HG03460 (cell line): ENCODE measurements at regions not wholly inside any gene's neighbourhood (a gene's known extent, or its start where the extent isn't known, plus 50 kb on each side); places are given as distances from the start of the nearest gene placed in this dataset.

ENCODE experiments used
- ATAC-seq: cut with Tn5 transposase; IDR thresholded peaks from one replicate; pipeline ENCODE4 v1.9.1; 2021; ENCODE audit not compliant: unreplicated experiment

GRCh38 chr21:16606271-16606670 is 876.5 kb downstream of the USP25 start:
- no peak for ATAC-seq

GRCh38 chr21:16608209-16608830 is 878.5 kb downstream of the USP25 start:
- no peak for ATAC-seq

GRCh38 chr21:16619281-16619680 is 889.5 kb downstream of the USP25 start:
- no peak for ATAC-seq

GRCh38 chr21:16620786-16621320 is 891.1 kb downstream of the USP25 start:
- ATAC-seq, result no peak

- no peak for ATAC-seq
These were observed 888.2 kb upstream of the CXADR start for GRCh38 chr21:16624479-16625118.

- no peak for ATAC-seq
These were observed 887.4 kb upstream of the CXADR start for GRCh38 chr21:16625491-16625890.

GRCh38 chr21:16633831-16634459 is 878.9 kb upstream of the CXADR start:
- ATAC-seq, result no peak

GRCh38 chr21:16634515-16634914 is 878.3 kb upstream of the CXADR start:
- ATAC-seq, result no peak

- no peak for ATAC-seq
These were observed 872.4 kb upstream of the CXADR start for GRCh38 chr21:16640297-16641027.

GRCh38 chr21:16642353-16642752 is 870.5 kb upstream of the CXADR start:
- no peak for ATAC-seq

- ATAC-seq, result no peak
These were observed 868.2 kb upstream of the CXADR start for GRCh38 chr21:16644685-16645084.

- ATAC-seq, result no peak
These were observed 862.0 kb upstream of the CXADR start for GRCh38 chr21:16650714-16651366.

GRCh38 chr21:16651956-16652355 is 860.9 kb upstream of the CXADR start:
- no peak for ATAC-seq

- ATAC-seq, result no peak
These were observed 849.4 kb upstream of the CXADR start for GRCh38 chr21:16663436-16663835.

GRCh38 chr21:16667395-16667794 is 845.4 kb upstream of the CXADR start:
- ATAC-seq, result no peak

- ATAC-seq, result no peak
These were observed 837.9 kb upstream of the CXADR start for GRCh38 chr21:16674949-16675348.

GRCh38 chr21:16676391-16676790 is 836.5 kb upstream of the CXADR start:
- no peak for ATAC-seq

- ATAC-seq, result no peak
These were observed 834.2 kb upstream of the CXADR start for GRCh38 chr21:16678429-16679160.

GRCh38 chr21:16695074-16695473 is 817.8 kb upstream of the CXADR start:
- ATAC-seq, result no peak

- ATAC-seq, result no peak
These were observed 805.6 kb upstream of the CXADR start for GRCh38 chr21:16707274-16707673.
